HL-60 (cell line): ENCODE measurements at regions not wholly inside any gene's neighbourhood (a gene's known extent, or its start where the extent isn't known, plus 50 kb on each side); places are given as distances from the start of the nearest gene placed in this dataset.

Source experiments
- DNase-seq, 2 experiments: peaks; one replicate each; pipeline ENCODE4 v3.0.0-alpha.2; 2010 to 2020; ENCODE audit warnings: low read depth in 1 of 2, low spot score in 1 of 2
- H3K27ac ChIP-seq: fragments of 250-450 bp; sonication (Bioruptor Pico); replicated peaks from 2 replicates; pipeline ENCODE4 v1.5.1; 2020; ENCODE audit warnings: mild to moderate bottlenecking, moderate library complexity
- H3K27me3 ChIP-seq: fragments of 250-450 bp; sonication (Bioruptor Pico); 2 replicates; pipeline ENCODE4 v1.5.1; 2021; ENCODE audit warnings: mild to moderate bottlenecking, moderate library complexity; ENCODE audit not compliant: insufficient read depth, poor library complexity, severe bottlenecking
- H3K4me3 ChIP-seq: replicated peaks from 2 replicates; pipeline ENCODE4 v1.5.1; 2011; ENCODE audit warnings: mild to moderate bottlenecking, control low read depth, low read length; ENCODE audit not compliant: insufficient read depth
- GABPA ChIP-seq: IDR thresholded peaks from 2 replicates; pipeline ENCODE4 v1.6.1; 2012; ENCODE audit warnings: low read depth
- POLR2AphosphoS5 ChIP-seq: IDR thresholded peaks from 2 replicates; pipeline ENCODE4 v1.6.1; 2012; ENCODE audit warnings: low read depth
- SPI1 ChIP-seq: IDR thresholded peaks from 2 replicates; pipeline ENCODE4 v1.6.1; 2012; ENCODE audit warnings: low read depth, mild to moderate bottlenecking, borderline replicate concordance
- TF ChIP-seq, protein P1 (sequence below): IDR thresholded peaks from 2 replicates; pipeline ENCODE4 v1.6.1; 2012; ENCODE audit warnings: low read depth; ENCODE audit not compliant: insufficient replicate concordance
- TF ChIP-seq, protein P2 (sequence below): IDR thresholded peaks from one replicate; pipeline ENCODE4 v1.5.1; 2011; ENCODE audit warnings: low read length, control low read depth, inconsistent platforms; ENCODE audit not compliant: insufficient read depth

DNA sequence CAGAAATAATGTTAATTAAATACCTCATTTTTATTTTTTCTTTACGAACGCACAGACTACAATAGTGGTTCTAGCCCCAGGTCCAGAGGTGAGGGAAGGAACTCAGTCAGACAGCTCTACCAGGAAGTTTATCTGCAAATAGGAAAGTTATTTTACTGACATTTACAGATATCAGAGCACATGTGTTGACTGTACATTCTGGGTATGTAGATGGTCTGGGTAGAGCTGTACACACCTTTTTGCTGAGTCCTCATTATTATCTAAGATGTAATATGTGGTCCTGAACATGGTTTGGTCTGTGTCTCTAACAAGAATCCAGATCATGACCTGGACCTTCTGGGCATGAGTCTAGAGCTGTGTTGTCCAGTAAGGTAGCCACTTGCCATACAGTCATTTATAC is 74.6 kb upstream of the KIF5B start:
- H3K27ac ChIP-seq, result no peak overlapping the region
- DNase-seq, result no peak
- no peak overlapping the region for H3K4me3 ChIP-seq
- TF ChIP-seq GABPA, result no peak
- TF ChIP-seq, protein P1, sequence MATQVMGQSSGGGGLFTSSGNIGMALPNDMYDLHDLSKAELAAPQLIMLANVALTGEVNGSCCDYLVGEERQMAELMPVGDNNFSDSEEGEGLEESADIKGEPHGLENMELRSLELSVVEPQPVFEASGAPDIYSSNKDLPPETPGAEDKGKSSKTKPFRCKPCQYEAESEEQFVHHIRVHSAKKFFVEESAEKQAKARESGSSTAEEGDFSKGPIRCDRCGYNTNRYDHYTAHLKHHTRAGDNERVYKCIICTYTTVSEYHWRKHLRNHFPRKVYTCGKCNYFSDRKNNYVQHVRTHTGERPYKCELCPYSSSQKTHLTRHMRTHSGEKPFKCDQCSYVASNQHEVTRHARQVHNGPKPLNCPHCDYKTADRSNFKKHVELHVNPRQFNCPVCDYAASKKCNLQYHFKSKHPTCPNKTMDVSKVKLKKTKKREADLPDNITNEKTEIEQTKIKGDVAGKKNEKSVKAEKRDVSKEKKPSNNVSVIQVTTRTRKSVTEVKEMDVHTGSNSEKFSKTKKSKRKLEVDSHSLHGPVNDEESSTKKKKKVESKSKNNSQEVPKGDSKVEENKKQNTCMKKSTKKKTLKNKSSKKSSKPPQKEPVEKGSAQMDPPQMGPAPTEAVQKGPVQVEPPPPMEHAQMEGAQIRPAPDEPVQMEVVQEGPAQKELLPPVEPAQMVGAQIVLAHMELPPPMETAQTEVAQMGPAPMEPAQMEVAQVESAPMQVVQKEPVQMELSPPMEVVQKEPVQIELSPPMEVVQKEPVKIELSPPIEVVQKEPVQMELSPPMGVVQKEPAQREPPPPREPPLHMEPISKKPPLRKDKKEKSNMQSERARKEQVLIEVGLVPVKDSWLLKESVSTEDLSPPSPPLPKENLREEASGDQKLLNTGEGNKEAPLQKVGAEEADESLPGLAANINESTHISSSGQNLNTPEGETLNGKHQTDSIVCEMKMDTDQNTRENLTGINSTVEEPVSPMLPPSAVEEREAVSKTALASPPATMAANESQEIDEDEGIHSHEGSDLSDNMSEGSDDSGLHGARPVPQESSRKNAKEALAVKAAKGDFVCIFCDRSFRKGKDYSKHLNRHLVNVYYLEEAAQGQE, result no peak
- TF ChIP-seq SPI1, result no peak
- TF ChIP-seq, protein P2, sequence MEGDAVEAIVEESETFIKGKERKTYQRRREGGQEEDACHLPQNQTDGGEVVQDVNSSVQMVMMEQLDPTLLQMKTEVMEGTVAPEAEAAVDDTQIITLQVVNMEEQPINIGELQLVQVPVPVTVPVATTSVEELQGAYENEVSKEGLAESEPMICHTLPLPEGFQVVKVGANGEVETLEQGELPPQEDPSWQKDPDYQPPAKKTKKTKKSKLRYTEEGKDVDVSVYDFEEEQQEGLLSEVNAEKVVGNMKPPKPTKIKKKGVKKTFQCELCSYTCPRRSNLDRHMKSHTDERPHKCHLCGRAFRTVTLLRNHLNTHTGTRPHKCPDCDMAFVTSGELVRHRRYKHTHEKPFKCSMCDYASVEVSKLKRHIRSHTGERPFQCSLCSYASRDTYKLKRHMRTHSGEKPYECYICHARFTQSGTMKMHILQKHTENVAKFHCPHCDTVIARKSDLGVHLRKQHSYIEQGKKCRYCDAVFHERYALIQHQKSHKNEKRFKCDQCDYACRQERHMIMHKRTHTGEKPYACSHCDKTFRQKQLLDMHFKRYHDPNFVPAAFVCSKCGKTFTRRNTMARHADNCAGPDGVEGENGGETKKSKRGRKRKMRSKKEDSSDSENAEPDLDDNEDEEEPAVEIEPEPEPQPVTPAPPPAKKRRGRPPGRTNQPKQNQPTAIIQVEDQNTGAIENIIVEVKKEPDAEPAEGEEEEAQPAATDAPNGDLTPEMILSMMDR, result no peak
- TF ChIP-seq POLR2AphosphoS5, result no peak
- no peaks in the 10 kb centered on the region for H3K27me3 ChIP-seq

DNA sequence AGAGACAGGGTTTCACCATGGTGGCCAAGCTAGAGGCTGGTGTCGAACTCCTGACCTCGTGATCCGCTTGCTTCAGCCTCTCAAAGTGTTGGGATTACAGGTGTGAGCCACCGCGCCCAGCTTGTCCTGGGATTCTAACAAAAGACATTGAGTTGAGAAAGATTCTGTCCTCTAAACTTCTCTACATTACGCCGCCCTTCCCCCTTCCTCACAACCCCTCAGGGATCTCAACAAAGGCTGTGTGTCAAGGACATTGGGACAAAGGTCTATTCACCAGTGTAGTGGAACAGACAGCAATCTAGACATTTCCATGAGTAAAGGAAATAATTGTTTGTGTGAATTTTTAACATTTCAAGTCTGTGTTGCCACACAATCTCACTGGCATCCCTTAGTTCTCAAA is 68.8 kb upstream of the KIF5B start:
- TF ChIP-seq SPI1 (no peak), GABPA (no peak), POLR2AphosphoS5 (no peak)
- TF ChIP-seq, protein P2, result no peak
- TF ChIP-seq, protein P1, result no peak
- no peak for DNase-seq
- Histone ChIP-seq H3K27ac (no peak overlapping the region), H3K4me3 (no peak overlapping the region), H3K27me3 (no peaks in the 10 kb centered on the region)

DNA sequence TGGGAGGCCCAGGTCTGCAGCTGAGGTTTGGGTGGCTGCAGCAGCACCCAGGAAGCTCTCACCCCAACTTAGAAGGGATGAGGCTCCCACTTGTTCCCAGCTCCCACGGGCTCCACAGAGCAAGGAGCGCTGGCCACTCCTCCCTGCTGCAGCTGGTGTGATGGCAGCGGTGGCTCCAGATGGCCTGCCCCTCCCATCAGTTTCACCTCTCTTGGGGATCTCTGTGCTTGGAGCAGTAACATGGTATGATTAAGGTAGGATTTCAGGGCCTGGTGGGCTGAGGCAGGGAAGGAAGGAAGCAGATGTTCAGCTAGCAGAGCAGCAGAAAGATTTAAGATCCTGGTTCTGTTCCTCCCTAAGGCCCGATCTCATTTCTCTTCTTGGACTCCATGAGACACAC is 66.8 kb upstream of the KIF5B start:
- DNase-seq, result no peak
- TF ChIP-seq, protein P2, result no peak
- TF ChIP-seq POLR2AphosphoS5, result no peak
- no peak for TF ChIP-seq GABPA
- TF ChIP-seq, protein P1, result no peak
- no peak for TF ChIP-seq SPI1

More for the DNA sequence above, 66.8 kb upstream of the KIF5B start:
- Histone ChIP-seq H3K27me3 (no peaks in the 10 kb centered on the region), H3K27ac (no peak overlapping the region), H3K4me3 (no peak overlapping the region)
